Liver (tissue), 8 donors: ENCODE measurements at regions not wholly inside any gene's neighbourhood (a gene's known extent, or its start where the extent isn't known, plus 50 kb on each side); places are given as distances from the start of the nearest gene placed in this dataset.

Experiments
- DNase-seq: peaks from one replicate; pipeline ENCODE4 v3.0.0-alpha.2; 2017; ENCODE audit warnings: low spot score
- H3K27ac ChIP-seq, 2 donors: one replicate each; pipeline ENCODE4 v1.7.0; 2013; ENCODE audit warnings: inconsistent platforms in 2 of 2, low read length in 2 of 2, control low read depth in 1 of 2, low read depth in 1 of 2, mild to moderate bottlenecking in 1 of 2
- H3K27me3 ChIP-seq, 4 donors: one replicate each; pipeline versions ENCODE4 v1.6.1 to v1.7.0; 2013; ENCODE audit warnings: low read length in 3 of 4, inconsistent platforms in 1 of 4, mild to moderate bottlenecking in 1 of 4, moderate library complexity in 1 of 4; ENCODE audit not compliant: control insufficient read depth in 4 of 4, insufficient read depth in 4 of 4
- H3K36me3 ChIP-seq, 4 donors: one replicate each; pipeline versions ENCODE4 v1.6.1 to v1.7.0; 2013; ENCODE audit warnings: low read length in 3 of 4, mild to moderate bottlenecking in 3 of 4, low read depth in 1 of 4, moderate library complexity in 1 of 4; ENCODE audit not compliant: control insufficient read depth in 4 of 4, insufficient read depth in 3 of 4
- H3K4me1 ChIP-seq, 4 donors: one replicate each; pipeline versions ENCODE4 v1.6.1 to v1.7.0; 2013; ENCODE audit warnings: low read length in 3 of 4, mild to moderate bottlenecking in 3 of 4, moderate library complexity in 1 of 4; ENCODE audit not compliant: control insufficient read depth in 4 of 4, insufficient read depth in 4 of 4
- H3K4me3 ChIP-seq, 3 donors: one replicate each; pipeline versions ENCODE4 v1.6.1 to v1.7.0; 2013; ENCODE audit warnings: low read length in 3 of 3, control low read depth in 1 of 3, low read depth in 1 of 3, mild to moderate bottlenecking in 1 of 3
- H3K9ac ChIP-seq, 2 donors: one replicate each; pipeline ENCODE4 v1.7.0; 2013; ENCODE audit warnings: low read length in 2 of 2, mild to moderate bottlenecking in 2 of 2, moderate library complexity in 2 of 2, control low read depth in 1 of 2, low read depth in 1 of 2
- H3K9me3 ChIP-seq, 4 donors: one replicate each; pipeline versions ENCODE4 v1.6.1 to v1.7.0; 2013; ENCODE audit warnings: low read length in 3 of 4; ENCODE audit not compliant: control insufficient read depth in 4 of 4
- CTCF ChIP-seq: fragments of 150-350 bp; IDR thresholded peaks from 2 replicates; pipeline ENCODE4 v1.5.1; 2017; ENCODE audit warnings: improper control_type of control experiment, low read depth, low read length; ENCODE audit not compliant: missing input control
- EGR1 ChIP-seq, 2 donors: IDR thresholded peaks; 2 replicates each; pipeline ENCODE4 v1.6.1; 2016 to 2018; ENCODE audit warnings: antibody characterized with exemption in 2 of 2, low read depth in 2 of 2
- FOXA1 ChIP-seq: IDR thresholded peaks from 2 replicates; pipeline ENCODE4 v1.6.1; 2016; ENCODE audit warnings: antibody characterized with exemption
- FOXA2 ChIP-seq: IDR thresholded peaks from 2 replicates; pipeline ENCODE4 v1.6.1; 2016; ENCODE audit warnings: antibody characterized with exemption
- GABPA ChIP-seq, 2 donors: IDR thresholded peaks in 1 of 2; conservative IDR thresholded peaks in 1 of 2; 2 replicates each; pipeline ENCODE4 v1.6.1; 2016; ENCODE audit warnings: antibody characterized with exemption in 2 of 2, mild to moderate bottlenecking in 1 of 2, moderate library complexity in 1 of 2
- HNF4A ChIP-seq, 2 donors: conservative IDR thresholded peaks; 2 replicates each; pipeline ENCODE4 v1.6.1; 2016; ENCODE audit warnings: antibody characterized with exemption in 2 of 2, mild to moderate bottlenecking in 2 of 2
- HNF4G ChIP-seq: IDR thresholded peaks from 2 replicates; pipeline ENCODE4 v1.6.1; 2016; ENCODE audit warnings: antibody characterized with exemption
- JUND ChIP-seq, 2 donors: IDR thresholded peaks; 2 replicates each; pipeline ENCODE4 v1.6.1; 2016; ENCODE audit warnings: antibody characterized with exemption in 2 of 2
- MAX ChIP-seq: IDR thresholded peaks from 2 replicates; pipeline ENCODE4 v1.6.1; 2016; ENCODE audit warnings: antibody characterized with exemption
- NR2F2 ChIP-seq: IDR thresholded peaks from 2 replicates; pipeline ENCODE4 v1.6.1; 2016; ENCODE audit warnings: antibody characterized with exemption
- RAD21 ChIP-seq, 2 donors: IDR thresholded peaks; 2 replicates each; pipeline ENCODE4 v1.6.1; 2016; ENCODE audit warnings: antibody characterized with exemption in 2 of 2, mild to moderate bottlenecking in 2 of 2
- REST ChIP-seq: IDR thresholded peaks from 2 replicates; pipeline ENCODE4 v1.6.1; 2016; ENCODE audit warnings: antibody characterized with exemption, mild to moderate bottlenecking
- RXRA ChIP-seq, 2 donors: IDR thresholded peaks; 2 replicates each; pipeline ENCODE4 v1.6.1; 2017 to 2018; ENCODE audit warnings: antibody characterized with exemption in 2 of 2, mild to moderate bottlenecking in 1 of 2
- SP1 ChIP-seq: IDR thresholded peaks from 2 replicates; pipeline ENCODE4 v1.6.1; 2018; ENCODE audit warnings: antibody characterized with exemption, mild to moderate bottlenecking
- TAF1 ChIP-seq: conservative IDR thresholded peaks from 2 replicates; pipeline ENCODE4 v1.6.1; 2016; ENCODE audit warnings: antibody characterized with exemption, mild to moderate bottlenecking
- YY1 ChIP-seq: IDR thresholded peaks from 2 replicates; pipeline ENCODE4 v1.6.1; 2016; ENCODE audit warnings: antibody characterized with exemption, mild to moderate bottlenecking
- WGBS: extraction: QIAGEN DNeasy Blood & Tissue Kit; methylation state at CpG from one replicate; pipeline ENCODE4 v1.1.7; 2013; 5-methylcytosine and 5-hydroxymethylcytosine counted together
- TF ChIP-seq, protein P1 (sequence below): IDR thresholded peaks from 2 replicates; pipeline ENCODE4 v1.6.1; 2016; ENCODE audit warnings: antibody characterized with exemption
- TF ChIP-seq, protein P2 (sequence below): IDR thresholded peaks from 2 replicates; pipeline ENCODE4 v1.6.1; 2016; ENCODE audit warnings: antibody characterized with exemption
- donor health status: healthy.
- donor health status: healthy.
- donor health status: healthy.
- donor health status: healthy.
- donor health status: healthy.

DNA sequence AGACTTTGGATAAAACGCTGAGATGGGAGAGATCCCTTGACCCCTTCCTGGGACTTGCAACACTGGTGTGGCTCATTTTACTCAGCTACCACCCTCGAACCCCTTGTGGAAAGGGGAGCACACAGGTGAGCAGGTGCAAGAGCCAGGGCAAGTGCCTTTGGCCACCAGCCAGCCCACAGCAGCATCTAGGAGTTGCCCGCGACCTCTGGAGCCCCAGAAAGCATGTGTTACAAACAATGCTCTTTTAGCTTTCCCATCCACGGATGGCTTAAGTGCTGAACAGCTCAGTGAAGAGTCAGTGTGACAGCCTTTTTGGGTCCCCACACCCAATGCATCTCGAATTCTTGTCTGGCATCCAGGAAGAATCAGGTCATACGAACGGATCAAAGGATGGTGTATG lies 197.8 kb downstream of the MEMO1 start:
- Histone ChIP-seq H3K27me3 (no peaks in the 10 kb centered on the region), H3K27ac (no peak overlapping the region), H3K36me3 (no peaks in the 10 kb centered on the region), H3K4me3 (no peak overlapping the region), H3K4me1 (peaks cover 0 to 5% (median 4%) of the 10 kb centered on the region in 4 donors), H3K9me3 (no peaks in the 10 kb centered on the region), H3K9ac (no peak overlapping the region)
- TF ChIP-seq FOXA1 (no peak), GABPA (IDR thresholded peaks at IDR 0.05 in 1 of 2, conservative IDR thresholded peaks at IDR 0.05 in 1 of 2) (no peak), REST (no peak), RAD21 (IDR thresholded peaks at IDR 0.05) (no peak)
- whole genome bisulfite sequencing, result 81% methylated on average over 8 of the region's 8 CpGs
- no peak for DNase-seq

DNA sequence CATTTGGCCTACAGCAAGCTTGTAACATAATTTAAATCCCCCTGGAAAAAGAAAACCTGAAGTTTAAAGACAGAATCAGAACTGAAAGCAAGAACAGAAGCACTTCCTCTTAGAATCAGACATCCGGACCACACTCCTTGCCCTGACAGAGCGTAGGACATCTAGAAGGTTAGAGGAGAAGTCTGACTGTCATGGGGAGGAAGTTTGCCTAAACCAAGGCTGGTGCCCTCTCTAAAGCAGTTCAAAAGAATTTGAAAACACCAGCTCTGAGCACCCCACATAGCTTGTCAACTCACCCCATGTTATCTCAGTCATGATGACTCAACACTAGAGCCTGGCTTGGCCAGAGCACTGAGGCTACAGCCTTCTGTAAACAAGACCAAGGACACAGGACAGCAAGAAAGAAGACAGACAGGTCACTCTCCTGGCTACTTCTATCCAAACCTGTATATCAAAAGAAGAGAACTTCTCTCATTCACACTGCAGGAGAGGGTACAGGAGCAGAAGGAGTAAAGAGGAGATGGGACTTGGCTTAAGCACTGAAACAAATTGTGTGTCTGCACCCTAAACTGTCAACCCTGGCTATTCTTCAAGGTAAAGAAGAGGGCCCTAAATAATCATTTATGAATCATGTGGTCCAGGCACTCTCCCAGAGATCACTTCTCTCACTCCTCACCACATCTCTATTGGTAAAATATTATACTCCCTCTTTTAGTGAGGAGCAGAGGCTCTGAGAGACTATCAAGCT lies 198.6 kb downstream of the MEMO1 start:
- H3K9me3 ChIP-seq, result no peaks in the 10 kb centered on the region
- H3K9ac ChIP-seq, result no peak overlapping the region
- TF ChIP-seq FOXA2 (peak; percentile 99), NR2F2 (no peak), CTCF (no peak), FOXA1 (peak; percentile 98), REST (peak; percentile 36), HNF4A (conservative IDR thresholded peaks at IDR 0.05) (peak; percentile 19 to 67), SP1 (peak; percentile 32), RXRA (IDR thresholded peaks at IDR 0.05) (peak; percentile 32 to 72), YY1 (peak; percentile 47), MAX (no peak), RAD21 (IDR thresholded peaks at IDR 0.05) (peak in 1 of 2 donors; percentile 38), HNF4G (no peak), TAF1 (no peak), EGR1 (IDR thresholded peaks at IDR 0.05; ENCODE audit: low read depth in 2 of 2) (no peak), JUND (IDR thresholded peaks at IDR 0.05) (peak in 1 of 2 donors; percentile 85), GABPA (IDR thresholded peaks at IDR 0.05 in 1 of 2, conservative IDR thresholded peaks at IDR 0.05 in 1 of 2) (no peak)
- TF ChIP-seq, protein P1, sequence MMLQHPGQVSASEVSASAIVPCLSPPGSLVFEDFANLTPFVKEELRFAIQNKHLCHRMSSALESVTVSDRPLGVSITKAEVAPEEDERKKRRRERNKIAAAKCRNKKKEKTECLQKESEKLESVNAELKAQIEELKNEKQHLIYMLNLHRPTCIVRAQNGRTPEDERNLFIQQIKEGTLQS, result peak; percentile 82
- TF ChIP-seq, protein P2, sequence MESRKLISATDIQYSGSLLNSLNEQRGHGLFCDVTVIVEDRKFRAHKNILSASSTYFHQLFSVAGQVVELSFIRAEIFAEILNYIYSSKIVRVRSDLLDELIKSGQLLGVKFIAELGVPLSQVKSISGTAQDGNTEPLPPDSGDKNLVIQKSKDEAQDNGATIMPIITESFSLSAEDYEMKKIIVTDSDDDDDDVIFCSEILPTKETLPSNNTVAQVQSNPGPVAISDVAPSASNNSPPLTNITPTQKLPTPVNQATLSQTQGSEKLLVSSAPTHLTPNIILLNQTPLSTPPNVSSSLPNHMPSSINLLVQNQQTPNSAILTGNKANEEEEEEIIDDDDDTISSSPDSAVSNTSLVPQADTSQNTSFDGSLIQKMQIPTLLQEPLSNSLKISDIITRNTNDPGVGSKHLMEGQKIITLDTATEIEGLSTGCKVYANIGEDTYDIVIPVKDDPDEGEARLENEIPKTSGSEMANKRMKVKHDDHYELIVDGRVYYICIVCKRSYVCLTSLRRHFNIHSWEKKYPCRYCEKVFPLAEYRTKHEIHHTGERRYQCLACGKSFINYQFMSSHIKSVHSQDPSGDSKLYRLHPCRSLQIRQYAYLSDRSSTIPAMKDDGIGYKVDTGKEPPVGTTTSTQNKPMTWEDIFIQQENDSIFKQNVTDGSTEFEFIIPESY, result no peak
- H3K27me3 ChIP-seq, result no peaks in the 10 kb centered on the region
- H3K36me3 ChIP-seq, result no peaks in the 10 kb centered on the region
- H3K27ac ChIP-seq, result no peak overlapping the region
- H3K4me1 ChIP-seq, result peaks cover 0 to 5% (median 4%) of the 10 kb centered on the region in 4 donors
- no peak for DNase-seq
- H3K4me3 ChIP-seq, result no peak overlapping the region
- WGBS, result 72% methylated on average over 2 of the region's 2 CpGs
